IPS DF 4.7 (cell line): ENCODE measurements at regions not wholly inside any gene's neighbourhood (a gene's known extent, or its start where the extent isn't known, plus 50 kb on each side); places are given as distances from the start of the nearest gene placed in this dataset.
"Not testable (repeated sequence)": the region's sequence is repeated elsewhere in the genome, so short reads cannot be mapped to it uniquely, and the experiment has no call there.

Experiments
- DNase-seq: peaks from one replicate; pipeline ENCODE4 v3.0.0-alpha.2; 2013; ENCODE audit warnings: low spot score; ENCODE audit errors: extremely low read depth

DNA sequence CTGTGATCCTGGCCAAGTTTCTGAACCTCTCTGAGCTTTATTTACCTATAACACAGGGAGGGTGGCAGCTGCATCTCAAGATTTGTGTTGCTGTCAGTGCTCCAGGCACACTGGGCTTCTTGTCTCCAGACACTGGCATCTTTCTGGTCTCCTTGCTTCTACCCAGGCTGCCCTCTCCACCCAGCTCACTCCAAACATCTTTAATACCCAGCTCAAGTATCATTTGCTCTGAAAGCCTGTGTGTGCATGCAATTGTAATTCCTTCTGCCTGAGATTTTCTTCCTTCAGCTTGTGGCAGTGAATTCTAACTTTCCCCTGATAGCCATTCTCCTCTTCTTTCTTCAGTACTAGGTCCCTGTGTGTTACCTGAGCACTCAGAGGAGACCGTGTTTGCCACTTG lies 50.7 kb upstream of the USP7 start:
- no peak for DNase-seq

GRCh38 chr16:9015489-9015888 lies 51.8 kb upstream of the USP7 start:
- no peak for DNase-seq

GRCh38 chr16:9016005-9016404 lies 52.3 kb upstream of the USP7 start:
- DNase-seq = not testable (repeated sequence)

GRCh38 chr16:9016824-9017223 lies 53.1 kb upstream of the USP7 start:
- no peak for DNase-seq

DNA sequence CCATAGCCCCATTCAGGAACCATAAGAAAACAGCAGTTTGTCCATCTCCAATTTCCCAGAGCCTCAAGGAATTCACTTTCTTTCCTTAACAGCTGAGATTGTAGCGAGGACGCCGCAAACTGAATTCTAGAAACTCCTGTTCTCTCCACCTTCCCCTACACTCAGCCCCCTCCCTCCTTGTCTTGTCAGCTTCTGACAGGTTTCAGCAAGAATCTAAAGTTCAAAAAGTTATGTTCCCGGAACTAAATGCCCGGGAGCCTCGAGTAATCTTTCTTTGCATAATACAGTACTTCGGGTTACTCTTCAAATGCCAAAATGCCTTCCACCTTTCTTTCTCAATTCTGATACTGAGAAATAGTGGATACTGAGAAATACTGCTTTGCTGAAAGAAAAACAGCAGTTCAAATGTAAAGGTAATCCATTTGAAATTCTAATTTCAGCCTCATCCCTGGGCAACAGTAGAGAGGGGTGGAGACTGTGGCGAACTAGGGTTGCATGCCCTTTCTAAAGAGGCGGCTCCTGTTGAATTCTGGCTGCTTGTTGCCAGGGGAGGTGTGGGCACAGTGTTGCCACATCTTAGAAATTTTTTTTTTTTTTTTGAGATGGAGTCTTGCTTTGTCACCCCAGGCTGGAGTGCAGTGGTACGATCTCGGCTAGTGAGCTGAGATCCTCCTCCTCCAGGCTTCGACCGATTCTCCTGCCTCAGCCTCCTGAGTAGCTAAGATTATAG lies 63.5 kb upstream of the USP7 start:
- no peak for DNase-seq

GRCh38 chr16:9028491-9028890 lies 63.0 kb upstream of the HAPSTR1 start:
- not testable (repeated sequence) for DNase-seq

DNA sequence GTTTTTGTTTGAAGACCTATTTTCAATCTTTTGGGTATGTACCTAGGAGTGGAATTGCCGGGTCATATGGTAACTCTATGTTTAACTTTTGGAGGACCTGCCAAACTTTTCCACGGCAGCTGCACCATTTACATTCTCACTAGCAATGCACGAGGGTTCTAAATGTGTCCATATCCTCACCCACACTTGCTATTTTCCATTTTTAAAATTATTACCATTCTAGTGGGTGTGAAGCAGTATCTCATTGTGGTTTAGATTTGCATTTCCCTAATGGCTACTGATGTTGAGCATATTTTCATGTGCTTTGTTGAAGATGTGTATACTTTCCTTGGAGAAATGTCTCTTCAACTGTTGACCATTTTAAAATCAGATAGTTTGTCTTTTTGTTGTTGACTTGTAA lies 60.3 kb upstream of the HAPSTR1 start:
- DNase-seq = no peak

GRCh38 chr16:9033125-9033830 lies 58.2 kb upstream of the HAPSTR1 start:
- peak; percentile 64 for DNase-seq

- DNase-seq = no peak
Observed at GRCh38 chr16:9034056-9034455, 57.4 kb upstream of the HAPSTR1 start.

DNA sequence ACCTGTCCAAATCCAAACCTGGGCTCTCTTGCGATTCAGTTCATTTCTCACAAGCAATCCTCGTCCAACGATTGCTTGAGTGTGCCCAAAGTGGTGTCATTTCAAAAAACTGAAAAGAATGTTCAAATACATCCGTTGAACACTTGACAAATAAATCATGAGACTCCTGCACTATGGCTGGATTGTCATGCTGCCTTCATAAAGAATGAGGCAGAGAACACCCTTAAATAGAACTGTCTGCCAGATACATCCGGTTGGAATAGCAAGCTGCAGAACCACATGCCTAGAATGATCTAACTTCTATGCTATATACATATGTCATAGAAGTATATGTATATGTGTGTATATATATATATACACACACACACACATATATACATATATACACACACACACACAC lies 55.4 kb upstream of the HAPSTR1 start:
- no peak for DNase-seq

GRCh38 chr16:9039210-9039609 lies 52.2 kb upstream of the HAPSTR1 start:
- DNase-seq = no peak

- DNase-seq = no peak
Observed at GRCh38 chr16:9040800-9041412, 50.5 kb upstream of the HAPSTR1 start.
